OCI-LY3 (cell line): ENCODE measurements at regions not wholly inside any gene's neighbourhood (a gene's known extent, or its start where the extent isn't known, plus 50 kb on each side); places are given as distances from the start of the nearest gene placed in this dataset.
"Not testable (repeated sequence)": the region's sequence is repeated elsewhere in the genome, so short reads cannot be mapped to it uniquely, and the experiment has no call there.

Experiments
- H2AFZ ChIP-seq: fragments of 200-600, 300-600 bp; shearing (Covaris generic); 2 replicates; pipeline ENCODE4 v1.6.0; 2014; ENCODE audit warnings: antibody characterized with exemption, low read depth, low read length
- H3K27ac ChIP-seq: fragments of 200-600, 300-600 bp; sonication (generic); 2 replicates; pipeline ENCODE4 v1.5.1; 2014; ENCODE audit warnings: mild to moderate bottlenecking, low read length, moderate library complexity, mixed read lengths
- H3K27me3 ChIP-seq: fragments of 200-600, 300-600 bp; sonication (generic); 2 replicates; pipeline ENCODE4 v1.6.1; 2014; ENCODE audit warnings: low read depth, low read length, mixed read lengths
- H3K36me3 ChIP-seq: fragments of 200-600, 300-600 bp; sonication (generic); replicated peaks from 2 replicates; pipeline ENCODE3; 2014; ENCODE audit warnings: low read depth, low read length, mixed read lengths
- H3K4me1 ChIP-seq: fragments of 300-600, 200-600 bp; sonication (generic); 2 replicates; pipeline ENCODE4 v1.6.1; 2014; ENCODE audit warnings: low read length, mixed read lengths
- H3K4me2 ChIP-seq: fragments of 200-600, 300-600 bp; sonication (generic); 2 replicates; pipeline ENCODE4 v1.6.1; 2014; ENCODE audit warnings: low read length, mixed read lengths
- H3K4me3 ChIP-seq: fragments of 300-600, 200-600 bp; sonication (generic); 2 replicates; pipeline ENCODE4 v1.5.1; 2014; ENCODE audit warnings: antibody characterized with exemption, mild to moderate bottlenecking, low read length, moderate library complexity
- H3K79me2 ChIP-seq: fragments of 300-600, 200-600 bp; shearing (Covaris generic); 2 replicates; pipeline ENCODE4 v1.6.1; 2014; ENCODE audit warnings: mild to moderate bottlenecking, low read length, mixed read lengths
- H3K9ac ChIP-seq: fragments of 300-600, 200-600 bp; shearing (Covaris generic); 2 replicates; pipeline ENCODE4 v1.6.0; 2014; ENCODE audit warnings: mild to moderate bottlenecking, low read length, moderate library complexity
- H3K9me3 ChIP-seq: fragments of 200-600, 300-600 bp; shearing (Covaris generic); 2 replicates; pipeline ENCODE4 v1.6.1; 2014; ENCODE audit warnings: low read length, mixed read lengths; ENCODE audit not compliant: insufficient read depth
- H4K20me1 ChIP-seq: fragments of 200-600, 300-600 bp; sonication (generic); 2 replicates; pipeline ENCODE4 v1.6.1; 2016; ENCODE audit warnings: low read length, mixed read lengths; ENCODE audit not compliant: insufficient read depth
- CTCF ChIP-seq: fragments of 200-600, 300-600 bp; sonication (generic); IDR thresholded peaks from 2 replicates; pipeline ENCODE4 v1.5.1; 2014; ENCODE audit warnings: antibody characterized with exemption, low read length, low read depth
- EZH2phosphoT487 ChIP-seq: fragments of 200-600 bp; shearing (Covaris generic); IDR thresholded peaks from 2 replicates; pipeline ENCODE4 v1.6.1; 2018; ENCODE audit warnings: antibody characterized with exemption, mixed run types, low read depth

- no peak overlapping the region for H3K27ac ChIP-seq
- H3K4me2 ChIP-seq = no peak overlapping the region
- no peak for TF ChIP-seq CTCF
- TF ChIP-seq EZH2phosphoT487 = no peak
- no peaks in the 10 kb centered on the region for H3K79me2 ChIP-seq
- H2AFZ ChIP-seq = no peak overlapping the region
- H3K4me3 ChIP-seq = no peak overlapping the region
- no peaks in the 10 kb centered on the region for H4K20me1 ChIP-seq
- H3K9ac ChIP-seq = no peak overlapping the region
- no peaks in the 10 kb centered on the region for H3K36me3 ChIP-seq
- no peaks in the 10 kb centered on the region for H3K27me3 ChIP-seq
- H3K9me3 ChIP-seq = no peaks in the 10 kb centered on the region
- H3K4me1 ChIP-seq = peaks cover 18% of the 10 kb centered on the region
Observed at GRCh38 chr3:40756500-40756899, 231.7 kb downstream of the ZNF621 start.

GRCh38 chr3:40762771-40763170 lies 238.0 kb downstream of the ZNF621 start:
- H3K79me2 ChIP-seq, H4K20me1 ChIP-seq, H2AFZ ChIP-seq, H3K27me3 ChIP-seq, H3K36me3 ChIP-seq, H3K9me3 ChIP-seq, H3K9ac ChIP-seq: not testable (repeated sequence)
- Histone ChIP-seq H3K4me2 (peak overlapping the region; percentile 54), H3K27ac (0 out of 2 replicates have a peak overlapping the region, but pooled peaks have one; percentile 25), H3K4me1 (peaks cover 52% of the 10 kb centered on the region), H3K4me3 (peak overlapping the region; percentile 13; the same call in 1 of the 2 replicates)

- TF ChIP-seq EZH2phosphoT487 (no peak), CTCF (no peak)
- peaks cover 4% of the 10 kb centered on the region; the same call in 1 of the 2 replicates for H3K9me3 ChIP-seq
- H3K27ac ChIP-seq = no peak overlapping the region
- H3K4me1 ChIP-seq = peaks cover 52% of the 10 kb centered on the region
- peaks cover 4% of the 10 kb centered on the region for H3K36me3 ChIP-seq
- no peak overlapping the region for H3K9ac ChIP-seq
- peak overlapping the region; percentile 15; the same call in 1 of the 2 replicates for H3K4me2 ChIP-seq
- H3K4me3 ChIP-seq = no peak overlapping the region
- H3K79me2 ChIP-seq = no peaks in the 10 kb centered on the region
- H3K27me3 ChIP-seq = no peaks in the 10 kb centered on the region
- H4K20me1 ChIP-seq = no peaks in the 10 kb centered on the region
- H2AFZ ChIP-seq = no peak overlapping the region
Observed at GRCh38 chr3:40763807-40764206, 239.0 kb downstream of the ZNF621 start.

- Histone ChIP-seq H3K9me3 (peaks cover 4% of the 10 kb centered on the region; the same call in 1 of the 2 replicates), H3K4me1 (peaks cover 59% of the 10 kb centered on the region), H3K27ac (no peak overlapping the region), H3K36me3 (peaks cover 4% of the 10 kb centered on the region), H2AFZ (no peak overlapping the region), H3K27me3 (no peaks in the 10 kb centered on the region), H3K79me2 (no peaks in the 10 kb centered on the region), H4K20me1 (no peaks in the 10 kb centered on the region), H3K4me3 (no peak overlapping the region), H3K4me2 (0 out of 2 replicates have a peak overlapping the region, but pooled peaks have one; percentile 82), H3K9ac (no peak overlapping the region)
- TF ChIP-seq CTCF = no peak
- TF ChIP-seq EZH2phosphoT487 = no peak
Observed at GRCh38 chr3:40764747-40765146, 240.0 kb downstream of the ZNF621 start.

GRCh38 chr3:40765884-40766283 lies 241.1 kb downstream of the ZNF621 start:
- Histone ChIP-seq H3K4me3 (peak overlapping the region; percentile 60), H3K79me2 (no peaks in the 10 kb centered on the region), H3K4me2 (peak overlapping the region; percentile 82), H3K27me3 (no peaks in the 10 kb centered on the region), H3K27ac (peak overlapping the region; percentile 83), H3K36me3 (peaks cover 4% of the 10 kb centered on the region), H4K20me1 (no peaks in the 10 kb centered on the region), H3K9me3 (peaks cover 4% of the 10 kb centered on the region; the same call in 1 of the 2 replicates), H3K9ac (peak overlapping the region; percentile 42), H3K4me1 (peaks cover 66% of the 10 kb centered on the region), H2AFZ (no peak overlapping the region)
- TF ChIP-seq EZH2phosphoT487 (no peak), CTCF (no peak)
